ENCODE measurements at regions not wholly inside any gene's neighbourhood (a gene's known extent, or its start where the extent isn't known, plus 50 kb on each side); places are given as distances from the start of the nearest gene placed in this dataset.

DNA sequence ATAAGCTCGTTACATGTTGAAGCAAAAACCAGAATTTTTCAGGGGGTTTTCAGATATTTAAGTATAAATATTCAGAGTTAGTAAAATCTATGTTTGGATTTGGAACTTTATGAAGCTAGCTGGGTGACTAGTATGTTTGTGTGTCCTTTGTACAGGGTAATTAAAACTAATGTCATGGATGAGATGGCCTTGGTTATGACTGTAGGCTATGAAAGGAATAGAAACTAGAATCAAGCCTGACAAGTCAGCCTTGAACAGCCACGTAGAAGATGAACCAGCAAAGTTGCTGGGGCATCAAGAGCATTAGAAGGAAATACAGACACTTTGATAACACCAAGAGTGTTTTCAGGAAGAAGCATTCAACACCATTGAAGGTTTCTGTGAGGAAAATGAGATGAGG lies 825.1 kb upstream of the CNTNAP5 start:
- TF ChIP-seq POLR2AphosphoS5 (IDR thresholded peaks at IDR 0.05; ENCODE audit: low read depth, low read length) (no peak), POLR2A (IDR thresholded peaks at IDR 0.05; ENCODE audit: low read depth, low read length) (no peak)
